K562 (cell line): ENCODE measurements at regions not wholly inside any gene's neighbourhood (a gene's known extent, or its start where the extent isn't known, plus 50 kb on each side); places are given as distances from the start of the nearest gene placed in this dataset.

Source experiments
- ATAC-seq: fragments of 200-7000 bp; cut with Tn5 transposase; 3 replicates; pipeline ENCODE4 v1.9.1; 2020; ENCODE audit warnings: moderate library complexity
- BruUV-seq: library from RNA; stranded (reverse); fragments of 400-500 nt; replicated peaks from 2 replicates; lab custom pipeline; 2021; lab: Mats Ljungman, UMichigan
- CTCF ChIA-PET: fragments of 300-600 bp; formaldehyde crosslinking; extraction: SDS; loops from one replicate; lab custom pipeline; 2021; ENCODE audit warnings: low intra/inter-chr PET ratio; lab: Yijun Ruan, JAX
- POLR2A ChIA-PET: fragments of 300-600, 350-650 bp; sonication (Branson Sonifier 250); formaldehyde crosslinking; extraction: SDS; loops from one replicate; lab custom pipeline; 2021; ENCODE audit warnings: antibody characterized with exemption, inconsistent platforms; lab: Yijun Ruan, JAX
- DNase-seq, 4 experiments: peaks; one replicate each; pipeline versions ENCODE4 v3.0.0 to v3.0.0-alpha.2; 2011 to 2018; ENCODE audit warnings: low spot score in 3 of 4, mixed read lengths in 3 of 4; ENCODE audit errors: extremely low read depth in 1 of 4
- FAIRE-seq: peaks from 2 replicates; lab custom pipeline; 2011; peaks lifted over from hg19 to GRCh38; lab: Jason Lieb, UNC
- H2AFZ ChIP-seq: 2 replicates; pipeline ENCODE4 v1.6.0; 2011; ENCODE audit warnings: low read depth, low read length, control low read depth, inconsistent platforms
- H3K27ac ChIP-seq: fragments of 200-600 bp; 3 replicates; pipeline ENCODE4 v1.8.0; 2011; ENCODE audit warnings: low read depth, mild to moderate bottlenecking, control low read depth, inconsistent platforms, low read length, moderate library complexity, mixed read lengths; ENCODE audit errors: extremely low read depth
- H3K27me3 ChIP-seq, 2 experiments: fragments of 300-600 bp in 1 of 2; 2 replicates in 1 of 2; 3 replicates in 1 of 2; pipeline versions ENCODE4 v1.6.0 to v1.8.0; 2011; ENCODE audit warnings: inconsistent platforms in 2 of 2, low read length in 2 of 2, mild to moderate bottlenecking in 1 of 2, mixed read lengths in 1 of 2, moderate library complexity in 1 of 2; ENCODE audit not compliant: control insufficient read depth in 2 of 2, insufficient read depth in 2 of 2
- H3K36me3 ChIP-seq: fragments of 300-600 bp; 3 replicates; pipeline ENCODE4 v1.8.0; 2011; ENCODE audit warnings: mild to moderate bottlenecking, low read length, inconsistent platforms; ENCODE audit not compliant: control insufficient read depth, insufficient read depth
- H3K4me1 ChIP-seq, 2 experiments: fragments of 200-600 bp in 1 of 2; replicated peaks in 1 of 2; 2 replicates in 1 of 2; 3 replicates in 1 of 2; pipeline versions ENCODE4 v1.5.1 to v1.8.0; 2011; ENCODE audit warnings: inconsistent platforms in 2 of 2, low read length in 2 of 2, mild to moderate bottlenecking in 1 of 2, mixed read lengths in 1 of 2, moderate library complexity in 1 of 2; ENCODE audit not compliant: control insufficient read depth in 2 of 2, insufficient read depth in 2 of 2
- H3K4me2 ChIP-seq: 2 replicates; pipeline ENCODE4 v1.6.1; 2011; ENCODE audit warnings: low read length, control low read depth, inconsistent platforms, mixed read lengths; ENCODE audit not compliant: insufficient read depth
- H3K4me3 ChIP-seq: fragments of 200-600 bp; sonication (generic), shearing (Covaris generic); 2 replicates; pipeline ENCODE4 v1.5.1; 2016; ENCODE audit warnings: control low read depth, inconsistent platforms
- H3K79me2 ChIP-seq: fragments of 200-600 bp; 3 replicates; pipeline ENCODE4 v1.8.0; 2011; ENCODE audit warnings: low read length, inconsistent platforms; ENCODE audit not compliant: control insufficient read depth, insufficient read depth
- H3K9ac ChIP-seq, 2 experiments: 2 replicates each; pipeline versions ENCODE4 v1.6.0 to v1.6.1; 2011; ENCODE audit warnings: low read depth in 2 of 2, low read length in 2 of 2, control low read depth in 1 of 2, inconsistent platforms in 1 of 2, mild to moderate bottlenecking in 1 of 2, mixed read lengths in 1 of 2; ENCODE audit not compliant: insufficient read depth in 1 of 2
- H3K9me1 ChIP-seq: one replicate; pipeline ENCODE4 v1.6.0; 2011; ENCODE audit warnings: inconsistent platforms, mild to moderate bottlenecking, low read length, moderate library complexity; ENCODE audit not compliant: control insufficient read depth, insufficient read depth
- H3K9me3 ChIP-seq: replicated peaks from 2 replicates; pipeline ENCODE4 v1.5.1; 2011; ENCODE audit warnings: low read depth, low read length, inconsistent platforms; ENCODE audit not compliant: control insufficient read depth, insufficient read depth
- H4K20me1 ChIP-seq: replicated peaks from 2 replicates; pipeline ENCODE4 v1.6.1; 2011; ENCODE audit warnings: low read length, inconsistent platforms, mixed read lengths; ENCODE audit not compliant: control insufficient read depth, insufficient read depth
- FOXK2 ChIP-seq, 2 experiments: fragments of 450-650 bp; IDR thresholded peaks in 1 of 2; conservative IDR thresholded peaks in 1 of 2; 2 replicates each; pipeline ENCODE4 v1.6.1; 2016; ENCODE audit warnings: low read depth in 2 of 2, mild to moderate bottlenecking in 1 of 2
- LEF1 ChIP-seq: fragments of 450-650 bp; IDR thresholded peaks from 2 replicates; pipeline ENCODE4 v1.6.1; 2016; ENCODE audit warnings: mild to moderate bottlenecking
- SMAD2 ChIP-seq: fragments of 150-350 bp; IDR thresholded peaks from 2 replicates; pipeline ENCODE4 v1.6.1; 2014; ENCODE audit warnings: low read depth, mild to moderate bottlenecking, low read length
- TCF3 ChIP-seq: sonication (generic); formaldehyde crosslinking; IDR thresholded peaks from 2 replicates; pipeline ENCODE4 v1.4.0; 2020; ENCODE audit warnings: mild to moderate bottlenecking, missing genetic modification reagents
- U2AF2 ChIP-seq: fragments of 200-400 bp; formaldehyde crosslinking; optimal IDR thresholded peaks from 2 replicates; pipeline ENCODE3; 2017; ENCODE audit warnings: low read depth, mild to moderate bottlenecking, low read length
- WGBS: fragments of 100-300 bp; shearing (Covaris generic); methylation state at CpG from one replicate; pipeline ENCODE4 v1.1.6; 2016; ENCODE audit warnings: low coverage, mixed read lengths; ENCODE audit not compliant: insufficient coverage; ENCODE audit errors: missing lambda C conversion rate; 5-methylcytosine and 5-hydroxymethylcytosine counted together
- in situ Hi-C: fragments of 300-500 bp; cut with MboI; formaldehyde crosslinking; loops from 4 replicates; pipeline ENCODE4 v1.15.0; 2018; ENCODE audit warnings: inconsistent platforms, mixed read lengths
- intact Hi-C: fragments of 100-400 bp; cut with micrococcal nuclease; formaldehyde crosslinking; loops from 2 replicates; pipeline ENCODE4 v1.14.2; 2022
- TF ChIP-seq, protein P1 (sequence below): fragments of 450-650 bp; conservative IDR thresholded peaks from 2 replicates; pipeline ENCODE4 v1.6.1; 2016; ENCODE audit warnings: missing genetic modification characterization, low read depth, mild to moderate bottlenecking, control low read depth, missing compliant biosample characterization

DNA sequence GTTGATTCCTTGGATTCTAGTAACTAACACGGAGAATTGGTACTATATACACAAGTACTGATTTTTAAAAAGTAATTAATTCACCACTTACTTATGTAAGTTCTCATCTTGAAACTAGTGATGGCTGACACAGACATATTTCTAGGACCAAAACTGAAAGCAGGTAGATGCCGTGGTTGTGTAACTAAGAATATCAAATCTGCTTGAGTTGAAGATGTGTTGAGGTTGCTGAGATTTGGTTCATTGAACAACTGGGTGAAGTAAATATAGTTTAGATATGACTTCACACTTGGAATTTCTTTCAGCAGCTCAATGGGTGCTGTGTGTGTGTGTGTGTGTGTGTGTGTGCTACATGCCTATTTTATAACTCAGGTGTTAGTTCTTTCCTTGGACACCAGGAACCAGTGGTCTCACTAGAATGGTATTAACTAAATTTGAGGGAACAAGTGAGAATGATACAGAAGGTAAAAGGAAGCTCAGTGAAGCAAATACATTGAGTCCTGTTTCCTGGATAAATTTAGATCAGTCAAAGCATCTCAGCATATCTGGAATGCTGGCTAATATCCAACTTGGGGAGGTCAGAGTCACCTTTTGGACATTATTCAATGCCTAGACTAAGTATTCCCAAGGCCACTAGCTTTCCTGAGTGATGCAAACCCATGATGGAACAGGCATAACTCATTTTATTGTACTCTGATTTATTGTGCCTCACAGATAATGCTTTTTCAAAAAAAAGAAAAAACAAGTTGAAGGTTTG lies 110.7 kb upstream of the ZEB2 start:
- Histone ChIP-seq H3K4me3 (no peak overlapping the region), H3K79me2 (no peaks in the 10 kb centered on the region), H3K36me3 (no peaks in the 10 kb centered on the region), H3K4me1 (peaks cover 0 to 4% of the 10 kb centered on the region in 2 experiments; a peak in 1 of 5 replicates), H3K9me3 (no peaks in the 10 kb centered on the region), H3K27ac (no peak overlapping the region), H3K9ac (no peak overlapping the region), H2AFZ (no peak overlapping the region), H3K4me2 (no peak overlapping the region), H3K27me3 (no peaks in the 10 kb centered on the region), H4K20me1 (no peaks in the 10 kb centered on the region), H3K9me1 (no peaks in the 10 kb centered on the region)
- CTCF ChIA-PET, result interaction anchor here (0.7 kb wide), 1 partner anchor 14 kb away, joined by 3 read pairs; no protein-coding TSS in a partner anchor
- DNase-seq (no peak), ATAC-seq (no peak), FAIRE-seq (peak; percentile 6)
- POLR2A ChIA-PET, result interaction anchor here (1.0 kb wide), 1 partner anchor 10 kb away, joined by 3 read pairs; no protein-coding TSS in a partner anchor
- BruUV-seq, result no TSS peak
- WGBS, result 40% methylated on average over 2 of the region's 2 CpGs
- intact Hi-C loops, result no loop called here
- in situ Hi-C loops, result no loop called here
- no peak for TF ChIP-seq TCF3 (CRISPR knock-in tag)
- TF ChIP-seq FOXK2 (conservative IDR thresholded peaks at IDR 0.05 in 1 of 2, IDR thresholded peaks at IDR 0.05 in 1 of 2; ENCODE audit: low read depth in 2 of 2), result no peak
- no peak for TF ChIP-seq SMAD2
- no peak for TF ChIP-seq LEF1
- TF ChIP-seq, protein P1, sequence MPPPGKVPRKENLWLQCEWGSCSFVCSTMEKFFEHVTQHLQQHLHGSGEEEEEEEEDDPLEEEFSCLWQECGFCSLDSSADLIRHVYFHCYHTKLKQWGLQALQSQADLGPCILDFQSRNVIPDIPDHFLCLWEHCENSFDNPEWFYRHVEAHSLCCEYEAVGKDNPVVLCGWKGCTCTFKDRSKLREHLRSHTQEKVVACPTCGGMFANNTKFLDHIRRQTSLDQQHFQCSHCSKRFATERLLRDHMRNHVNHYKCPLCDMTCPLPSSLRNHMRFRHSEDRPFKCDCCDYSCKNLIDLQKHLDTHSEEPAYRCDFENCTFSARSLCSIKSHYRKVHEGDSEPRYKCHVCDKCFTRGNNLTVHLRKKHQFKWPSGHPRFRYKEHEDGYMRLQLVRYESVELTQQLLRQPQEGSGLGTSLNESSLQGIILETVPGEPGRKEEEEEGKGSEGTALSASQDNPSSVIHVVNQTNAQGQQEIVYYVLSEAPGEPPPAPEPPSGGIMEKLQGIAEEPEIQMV (tag), result no peak
- no peak for TF ChIP-seq U2AF2
